H1 (cell line): ENCODE measurements at regions not wholly inside any gene's neighbourhood (a gene's known extent, or its start where the extent isn't known, plus 50 kb on each side); places are given as distances from the start of the nearest gene placed in this dataset.

Source experiments
- CHD2 ChIP-seq: IDR thresholded peaks from 2 replicates; pipeline ENCODE4 v1.6.1; 2012; ENCODE audit warnings: low read length, improper control_type of control experiment
- RFX5 ChIP-seq: IDR thresholded peaks from 2 replicates; pipeline ENCODE4 v1.6.1; 2011; ENCODE audit warnings: low read depth, low read length, improper control_type of control experiment, borderline replicate concordance

DNA sequence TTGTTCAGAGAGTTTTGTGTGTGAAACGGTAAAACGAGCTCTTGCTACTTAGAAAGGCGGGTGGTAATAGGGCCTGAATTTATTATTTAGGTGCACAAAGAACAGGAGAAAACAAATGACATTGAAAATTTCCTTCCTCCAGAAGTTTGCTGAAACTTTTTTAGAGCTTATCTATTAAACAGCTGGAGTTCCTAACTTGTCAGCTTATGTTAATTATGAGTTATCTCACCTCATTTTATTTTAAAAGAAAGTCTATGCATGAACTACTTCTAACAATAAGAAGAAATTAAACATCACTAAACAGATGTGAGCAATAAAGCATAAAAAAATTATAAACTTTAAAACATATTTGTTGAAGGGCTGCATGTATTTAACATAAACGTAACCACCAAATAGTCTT lies 373.9 kb upstream of the ANO3 start:
- TF ChIP-seq RFX5: no peak
- TF ChIP-seq CHD2: no peak
